Naive thymus-derived CD4-positive, alpha-beta T cell (primary cell): ENCODE measurements at regions not wholly inside any gene's neighbourhood (a gene's known extent, or its start where the extent isn't known, plus 50 kb on each side); places are given as distances from the start of the nearest gene placed in this dataset.

Experiments
- ATAC-seq: fragments of 150-1000 bp; cut with Tn5 transposase; 2 replicates; pipeline ENCODE4 v1.10.0; 2021; ENCODE audit warnings: mild to moderate bottlenecking, moderate library complexity
- CTCF ChIA-PET: fragments of 350-600 bp; sonication (Branson Sonifier 250); formaldehyde crosslinking; loops from one replicate; lab custom pipeline; 2021; ENCODE audit warnings: antibody characterized with exemption; lab: Charles Lee
- POLR2A ChIA-PET: fragments of 350-600 bp; sonication (Branson Sonifier 250); formaldehyde crosslinking; loops from one replicate; lab custom pipeline; 2021; ENCODE audit warnings: antibody characterized with exemption, inconsistent platforms; lab: Charles Lee
- DNase-seq, 9 donors: peaks; one replicate each; pipeline versions ENCODE4 v3.0.0 to v3.0.0-alpha.2; 2020 to 2022; ENCODE audit warnings: mixed read lengths in 1 of 9
- H3K27ac ChIP-seq: one replicate; pipeline ENCODE4 v1.7.0; 2013; ENCODE audit warnings: mild to moderate bottlenecking, low read depth, low read length, moderate library complexity
- H3K27me3 ChIP-seq, 2 donors: one replicate each; pipeline ENCODE4 v1.7.0; 2013; ENCODE audit warnings: low read length in 2 of 2, mild to moderate bottlenecking in 2 of 2, moderate library complexity in 2 of 2; ENCODE audit not compliant: control insufficient read depth in 2 of 2, insufficient read depth in 2 of 2
- H3K36me3 ChIP-seq, 3 experiments: 1 replicate in 2 of 3; 2 replicates in 1 of 3; pipeline ENCODE4 v1.7.0; 2013; ENCODE audit warnings: low read length in 3 of 3, mild to moderate bottlenecking in 3 of 3, moderate library complexity in 1 of 3; ENCODE audit not compliant: insufficient read depth in 3 of 3, control insufficient read depth in 2 of 3
- H3K4me1 ChIP-seq, 2 donors: one replicate each; pipeline ENCODE4 v1.7.0; 2013; ENCODE audit warnings: low read length in 2 of 2, mild to moderate bottlenecking in 2 of 2, moderate library complexity in 1 of 2; ENCODE audit not compliant: control insufficient read depth in 2 of 2, insufficient read depth in 2 of 2
- H3K4me3 ChIP-seq: 2 replicates; pipeline ENCODE4 v1.7.0; 2013; ENCODE audit warnings: mild to moderate bottlenecking, low read length
- H3K9me3 ChIP-seq, 3 experiments: 1 replicate in 2 of 3; 2 replicates in 1 of 3; pipeline ENCODE4 v1.7.0; 2013; ENCODE audit warnings: low read length in 3 of 3; ENCODE audit not compliant: control insufficient read depth in 2 of 3
- H3K27ac Mint-ChIP-seq, 9 donors: one replicate each; pipeline ENCODE4 v1.8.0; 2020 to 2022; ENCODE audit warnings: mixed read lengths in 9 of 9, mild to moderate bottlenecking in 8 of 9, moderate library complexity in 5 of 9, inconsistent platforms in 2 of 9
- H3K27me3 Mint-ChIP-seq, 5 donors: one replicate each; pipeline ENCODE4 v1.8.0; 2021 to 2022; ENCODE audit warnings: mixed read lengths in 5 of 5, mild to moderate bottlenecking in 1 of 5
- H3K36me3 Mint-ChIP-seq, 5 donors: one replicate each; pipeline ENCODE4 v1.8.0; 2020 to 2022; ENCODE audit warnings: mixed read lengths in 5 of 5, mild to moderate bottlenecking in 3 of 5, inconsistent platforms in 1 of 5
- H3K4me1 Mint-ChIP-seq, 7 donors: one replicate each; pipeline ENCODE4 v1.8.0; 2020 to 2022; ENCODE audit warnings: mixed read lengths in 7 of 7, mild to moderate bottlenecking in 3 of 7, inconsistent platforms in 1 of 7
- H3K4me3 Mint-ChIP-seq, 10 donors: one replicate each; pipeline ENCODE4 v1.8.0; 2020 to 2022; ENCODE audit warnings: mild to moderate bottlenecking in 10 of 10, mixed read lengths in 10 of 10, moderate library complexity in 6 of 10, inconsistent platforms in 2 of 10
- H3K9me3 Mint-ChIP-seq, 11 donors: one replicate each; pipeline ENCODE4 v1.8.0; 2020 to 2022; ENCODE audit warnings: mixed read lengths in 11 of 11, mild to moderate bottlenecking in 4 of 11, inconsistent platforms in 1 of 11, moderate library complexity in 1 of 11
- intact Hi-C, 2 donors: fragments of 100-400 bp; cut with micrococcal nuclease; formaldehyde crosslinking; loops; one replicate each; pipeline ENCODE4 v1.15.1; 2023

DNA sequence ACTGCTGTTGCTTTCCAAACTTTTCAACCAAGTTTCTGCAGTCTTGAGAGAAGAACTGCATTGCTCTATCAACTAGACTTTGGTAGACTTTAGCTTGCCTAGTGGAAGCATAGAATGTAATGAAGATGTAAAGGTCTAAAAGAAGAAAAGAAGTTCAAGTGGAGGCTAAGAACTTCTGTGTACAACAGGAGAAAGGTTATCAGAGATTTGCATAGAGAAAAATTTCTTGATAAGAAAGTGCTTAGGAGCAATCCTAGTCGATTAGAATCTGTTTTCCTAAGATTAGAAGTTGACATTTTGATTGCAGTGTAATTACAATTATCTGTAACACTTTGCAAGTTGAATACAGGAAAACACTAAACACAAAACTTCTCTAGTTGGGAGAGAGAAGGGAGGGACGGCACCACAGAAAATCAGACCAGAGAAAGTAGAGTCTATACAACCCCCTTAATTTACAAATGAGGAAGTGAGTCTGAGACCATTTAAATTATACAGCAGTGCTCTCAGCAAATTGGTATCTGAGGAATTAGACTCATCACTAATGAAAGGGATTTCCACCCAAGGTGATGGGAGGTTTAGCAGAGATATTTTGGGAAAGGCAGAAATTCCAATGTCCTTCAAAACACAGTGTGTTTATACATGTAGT lies 194.3 kb upstream of the MARCKS start:
- POLR2A ChIA-PET = no interaction called here
- no peaks in the 10 kb centered on the region for H3K9me3 ChIP-seq
- Mint-ChIP-seq H3K27me3 (peaks cover 0 to 19% (median 4%) of the 10 kb centered on the region in 5 donors), H3K4me1 (no peaks in the 10 kb centered on the region), H3K4me3 (no peak overlapping the region), H3K27ac (no peak overlapping the region), H3K9me3 (peaks cover 0 to 4% (median 0%) of the 10 kb centered on the region in 11 donors), H3K36me3 (no peaks in the 10 kb centered on the region)
- H3K36me3 ChIP-seq = no peaks in the 10 kb centered on the region
- H3K27ac ChIP-seq = no peak overlapping the region
- DNase-seq (no peak), ATAC-seq (no peak)
- intact Hi-C loops = no loop called here
- CTCF ChIA-PET = no interaction called here
- no peak overlapping the region for H3K4me3 ChIP-seq
- no peaks in the 10 kb centered on the region for H3K4me1 ChIP-seq
- no peaks in the 10 kb centered on the region for H3K27me3 ChIP-seq

GRCh38 chr6:113664909-113665308 lies 192.2 kb upstream of the MARCKS start:
- Mint-ChIP-seq H3K4me1 (no peaks in the 10 kb centered on the region), H3K9me3 (peaks cover 0 to 4% (median 0%) of the 10 kb centered on the region in 11 donors), H3K27me3 (peaks cover 0 to 19% (median 4%) of the 10 kb centered on the region in 5 donors), H3K4me3 (no peak overlapping the region), H3K27ac (no peak overlapping the region), H3K36me3 (no peaks in the 10 kb centered on the region)
- Histone ChIP-seq H3K27me3 (no peaks in the 10 kb centered on the region), H3K4me3 (no peak overlapping the region), H3K4me1 (no peaks in the 10 kb centered on the region), H3K27ac (no peak overlapping the region), H3K9me3 (no peaks in the 10 kb centered on the region), H3K36me3 (no peaks in the 10 kb centered on the region)
- POLR2A ChIA-PET = no interaction called here
- ATAC-seq = no peak
- CTCF ChIA-PET = no interaction called here
- DNase-seq = no peak
- intact Hi-C loops = no loop called here

DNA sequence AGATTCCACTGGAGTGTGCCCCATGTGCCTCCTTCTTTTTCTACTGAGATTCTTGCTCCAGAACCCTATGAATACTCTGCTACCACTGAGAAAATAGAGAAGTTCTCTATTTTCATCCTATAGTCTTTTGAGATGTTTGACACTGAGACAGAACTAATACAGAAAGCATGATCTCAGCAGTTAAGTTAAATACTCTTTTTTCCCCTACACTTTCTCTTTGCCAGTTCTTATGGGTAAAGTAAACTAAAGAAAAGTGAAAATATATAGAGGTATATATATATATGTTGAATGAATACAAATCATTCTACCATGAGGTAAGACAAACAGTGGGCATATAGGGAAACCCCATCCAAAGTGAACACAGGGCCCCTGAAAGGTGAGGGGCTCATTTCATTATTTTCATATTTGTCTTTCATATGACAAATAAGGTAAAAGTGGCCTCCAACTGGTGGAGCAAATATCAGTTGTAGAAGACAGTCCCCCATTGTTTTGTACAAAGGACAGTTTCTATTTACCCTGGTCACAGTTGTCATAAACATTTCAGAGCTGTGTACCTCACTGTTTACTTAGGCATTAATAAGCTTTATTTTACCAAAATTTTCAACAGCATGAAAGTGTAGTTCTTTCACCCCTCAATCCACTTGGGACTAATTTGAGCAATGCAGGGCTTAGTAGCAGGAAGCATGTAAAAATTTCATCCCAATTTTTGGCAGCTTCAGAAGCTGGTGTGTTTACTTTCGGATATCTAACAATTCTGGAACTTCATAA lies 188.3 kb upstream of the MARCKS start:
- intact Hi-C loops = no loop called here
- Histone ChIP-seq H3K4me3 (no peak overlapping the region), H3K27ac (no peak overlapping the region), H3K9me3 (no peaks in the 10 kb centered on the region), H3K27me3 (no peaks in the 10 kb centered on the region), H3K36me3 (no peaks in the 10 kb centered on the region), H3K4me1 (no peaks in the 10 kb centered on the region)
- H3K27ac Mint-ChIP-seq = no peak overlapping the region
- POLR2A ChIA-PET = no interaction called here
- CTCF ChIA-PET = no interaction called here
- H3K36me3 Mint-ChIP-seq = no peaks in the 10 kb centered on the region
- peaks cover 0 to 4% (median 0%) of the 10 kb centered on the region in 11 donors for H3K9me3 Mint-ChIP-seq
- DNase-seq (no peak), ATAC-seq (no peak)
- peaks cover 0 to 2% (median 0%) of the 10 kb centered on the region in 7 donors for H3K4me1 Mint-ChIP-seq
- peaks cover 0 to 12% (median 7%) of the 10 kb centered on the region in 5 donors for H3K27me3 Mint-ChIP-seq
- H3K4me3 Mint-ChIP-seq = no peak overlapping the region

GRCh38 chr6:113669606-113670005 lies 187.5 kb upstream of the MARCKS start:
- H3K4me1 Mint-ChIP-seq = peaks cover 0 to 2% (median 0%) of the 10 kb centered on the region in 7 donors

GRCh38 chr6:113671421-113671820 lies 185.7 kb upstream of the MARCKS start:
- Histone ChIP-seq H3K27me3 (no peaks in the 10 kb centered on the region), H3K4me1 (no peaks in the 10 kb centered on the region), H3K4me3 (no peak overlapping the region), H3K36me3 (no peaks in the 10 kb centered on the region), H3K9me3 (no peaks in the 10 kb centered on the region), H3K27ac (no peak overlapping the region)
- intact Hi-C loops = no loop called here
- ATAC-seq (peak; percentile 36), DNase-seq (no peak)
- peaks cover 0 to 2% (median 0%) of the 10 kb centered on the region in 7 donors for H3K4me1 Mint-ChIP-seq
- H3K27ac Mint-ChIP-seq = no peak overlapping the region
- H3K9me3 Mint-ChIP-seq = peaks cover 0 to 1% (median 0%) of the 10 kb centered on the region in 11 donors
- H3K4me3 Mint-ChIP-seq = no peak overlapping the region
- H3K27me3 Mint-ChIP-seq = peaks cover 0 to 7% (median 3%) of the 10 kb centered on the region in 5 donors
- ChIA-PET CTCF (no interaction called here), POLR2A (no interaction called here)
- no peaks in the 10 kb centered on the region for H3K36me3 Mint-ChIP-seq

More at GRCh38 chr6:113669606-113670005, 187.5 kb upstream of the MARCKS start:
- H3K4me3 ChIP-seq = no peak overlapping the region
- intact Hi-C loops = no loop called here
- no peaks in the 10 kb centered on the region for H3K4me1 ChIP-seq
- no peaks in the 10 kb centered on the region for H3K9me3 ChIP-seq
- H3K9me3 Mint-ChIP-seq = peaks cover 0 to 4% (median 0%) of the 10 kb centered on the region in 11 donors
- CTCF ChIA-PET = no interaction called here
- POLR2A ChIA-PET = no interaction called here
- no peaks in the 10 kb centered on the region for H3K36me3 ChIP-seq
- H3K4me3 Mint-ChIP-seq = no peak overlapping the region
- H3K36me3 Mint-ChIP-seq = no peaks in the 10 kb centered on the region
- peaks cover 0 to 12% (median 7%) of the 10 kb centered on the region in 5 donors for H3K27me3 Mint-ChIP-seq
- H3K27ac Mint-ChIP-seq = no peak overlapping the region
- no peak for ATAC-seq
- H3K27ac ChIP-seq = no peak overlapping the region
- no peaks in the 10 kb centered on the region for H3K27me3 ChIP-seq
- no peak for DNase-seq

- CTCF ChIA-PET = no interaction called here
- Mint-ChIP-seq H3K4me3 (no peak overlapping the region), H3K9me3 (peaks cover 0 to 1% (median 0%) of the 10 kb centered on the region in 11 donors), H3K4me1 (peaks cover 0 to 2% (median 0%) of the 10 kb centered on the region in 7 donors), H3K27ac (no peak overlapping the region), H3K36me3 (no peaks in the 10 kb centered on the region), H3K27me3 (peaks cover 0 to 7% (median 5%) of the 10 kb centered on the region in 5 donors)
- no peak for DNase-seq
- Histone ChIP-seq H3K27me3 (no peaks in the 10 kb centered on the region), H3K4me3 (no peak overlapping the region), H3K9me3 (no peaks in the 10 kb centered on the region), H3K4me1 (no peaks in the 10 kb centered on the region), H3K27ac (no peak overlapping the region), H3K36me3 (no peaks in the 10 kb centered on the region)
- ATAC-seq = no peak
- intact Hi-C loops = no loop called here
- POLR2A ChIA-PET = no interaction called here
Observed at GRCh38 chr6:113672491-113673149, 184.5 kb upstream of the MARCKS start.
